Psoas muscle (tissue), 7 donors: ENCODE measurements at regions not wholly inside any gene's neighbourhood (a gene's known extent, or its start where the extent isn't known, plus 50 kb on each side); places are given as distances from the start of the nearest gene placed in this dataset.

ENCODE experiments used
- ATAC-seq, 4 donors: fragments of 200-7000 bp; cut with Tn5 transposase; one replicate each; pipeline ENCODE4 v1.9.1; 2020; ENCODE audit warnings: moderate library complexity in 3 of 4, mild to moderate bottlenecking in 2 of 4
- DNase-seq, 2 donors: peaks; one replicate each; pipeline ENCODE4 v3.0.0-alpha.2; 2020
- H3K27ac ChIP-seq: fragments of 200-600 bp; one replicate; pipeline ENCODE4 v1.8.0; 2022
- H3K27me3 ChIP-seq, 3 donors: fragments of 200-600 bp in 1 of 3; one replicate each; pipeline versions ENCODE4 v1.6.1 to v1.8.0; 2013 to 2022; ENCODE audit warnings: low read length in 2 of 3, mild to moderate bottlenecking in 2 of 3, moderate library complexity in 1 of 3; ENCODE audit not compliant: insufficient read depth in 3 of 3
- H3K36me3 ChIP-seq, 2 donors: fragments of 200-600 bp in 1 of 2; one replicate each; pipeline versions ENCODE4 v1.6.1 to v1.8.0; 2013 to 2022; ENCODE audit warnings: low read depth in 1 of 2, mild to moderate bottlenecking in 1 of 2, moderate library complexity in 1 of 2; ENCODE audit not compliant: insufficient read depth in 1 of 2
- H3K4me1 ChIP-seq: fragments of 200-600 bp; one replicate; pipeline ENCODE4 v1.8.0; 2022
- H3K4me3 ChIP-seq: fragments of 200-600 bp; one replicate; pipeline ENCODE4 v1.8.0; 2022; ENCODE audit warnings: mild to moderate bottlenecking
- H3K9me3 ChIP-seq: fragments of 200-600 bp; one replicate; pipeline ENCODE4 v1.8.0; 2022
- CTCF ChIP-seq: fragments of 200-600 bp; IDR thresholded peaks from one replicate; pipeline ENCODE4 v1.8.0; 2022; ENCODE audit warnings: antibody characterized with exemption
- WGBS, 3 donors: extraction: QIAGEN DNeasy Blood & Tissue Kit; methylation state at CpG; one replicate each; pipeline versions ENCODE4 v1.1.6 to v1.1.7; 2013; 5-methylcytosine and 5-hydroxymethylcytosine counted together
- intact Hi-C, 2 donors: fragments of 100-400 bp; cut with DNase I; formaldehyde crosslinking; loops; one replicate each; pipeline versions ENCODE4 v1.11.0 to v1.14.2; 2022
- donor health status: healthy with polysubstance abuse.
- donor health status: DM: no; HTN: no; CAD: no; lungs with moderate emphysema.
- donor health status: Bipolar disorder and iron deficiency.
- donor health status: healthy.
- donor health status: DM: yes; HTN: yes; CAD: no.
- donor health status: DM: no; HTN: no; CAD: no.
- donor health status: DM: yes; HTN: yes; CAD: no.

GRCh38 chr18:29383311-29384273 is 1206.7 kb upstream of the CDH2 start:
- no peak for TF ChIP-seq CTCF
- WGBS, 3 donors: 45 to 52% (median 48%) methylated on average over 5 of the region's 5 CpGs
- H3K9me3 ChIP-seq: no peaks in the 10 kb centered on the region
- H3K4me3 ChIP-seq: no peak overlapping the region
- DNase-seq (no peak), ATAC-seq (no peak)
- no peaks in the 10 kb centered on the region for H3K36me3 ChIP-seq
- intact Hi-C loops: no loop called here
- H3K4me1 ChIP-seq: no peaks in the 10 kb centered on the region
- H3K27ac ChIP-seq: no peak overlapping the region
- H3K27me3 ChIP-seq: no peaks in the 10 kb centered on the region

- WGBS, 3 donors: 77 to 85% (median 84%) methylated on average over 3 of the region's 3 CpGs
- DNase-seq: no peak
- intact Hi-C loops: no loop called here
- Histone ChIP-seq H3K36me3 (no peaks in the 10 kb centered on the region), H3K27me3 (no peaks in the 10 kb centered on the region), H3K4me1 (no peaks in the 10 kb centered on the region), H3K9me3 (no peaks in the 10 kb centered on the region), H3K27ac (no peak overlapping the region), H3K4me3 (no peak overlapping the region)
- no peak for TF ChIP-seq CTCF
- no peak for ATAC-seq
Measured at GRCh38 chr18:29378651-29379136, 1201.8 kb upstream of the CDH2 start.

- Histone ChIP-seq H3K27me3 (no peaks in the 10 kb centered on the region), H3K4me1 (no peaks in the 10 kb centered on the region), H3K4me3 (no peak overlapping the region), H3K27ac (no peak overlapping the region), H3K36me3 (no peaks in the 10 kb centered on the region), H3K9me3 (peaks cover 5% of the 10 kb centered on the region)
- intact Hi-C loops: no loop called here
- DNase-seq (no peak), ATAC-seq (no peak)
- no peak for TF ChIP-seq CTCF
- 88 to 93% (median 92%) methylated on average over 1 of the region's 1 CpG for WGBS, 3 donors
Measured at GRCh38 chr18:29377346-29377745, 1200.4 kb upstream of the CDH2 start.

GRCh38 chr18:29373000-29373399 is 1196.1 kb upstream of the CDH2 start:
- no peaks in the 10 kb centered on the region for H3K4me1 ChIP-seq
- no peak for DNase-seq
- no peak overlapping the region for H3K27ac ChIP-seq
- no peak for ATAC-seq
- no peak for TF ChIP-seq CTCF
- 55 to 72% (median 61%) methylated on average over 2 of the region's 2 CpGs for WGBS, 3 donors
- H3K4me3 ChIP-seq: no peak overlapping the region
- peaks cover 8% of the 10 kb centered on the region for H3K9me3 ChIP-seq
- intact Hi-C loops: no loop called here
- no peaks in the 10 kb centered on the region for H3K27me3 ChIP-seq
- H3K36me3 ChIP-seq: no peaks in the 10 kb centered on the region
